HCT116 (cell line): ENCODE measurements at regions not wholly inside any gene's neighbourhood (a gene's known extent, or its start where the extent isn't known, plus 50 kb on each side); places are given as distances from the start of the nearest gene placed in this dataset.

Experiments
- ATAC-seq: fragments of 200-7000 bp; cut with Tn5 transposase; 2 replicates; pipeline ENCODE4 v1.9.1; 2020; ENCODE audit warnings: mild to moderate bottlenecking, moderate library complexity
- BruUV-seq: library from RNA; stranded (reverse); fragments of 400-500 nt; replicated peaks from 2 replicates; lab custom pipeline; 2021; lab: Mats Ljungman, UMichigan
- CTCF ChIA-PET: fragments of 300-600 bp; sonication (Branson Sonifier 250); formaldehyde crosslinking; loops from one replicate; lab custom pipeline; 2021; ENCODE audit warnings: antibody characterized with exemption; lab: Charles Lee
- POLR2A ChIA-PET: fragments of 300-600, 350-600 bp; sonication (Branson Sonifier 250); formaldehyde crosslinking; loops from one replicate; lab custom pipeline; 2021; ENCODE audit warnings: antibody characterized with exemption; lab: Charles Lee
- RAD21 ChIA-PET, 2 experiments: fragments of 300-600 bp; sonication (Branson Sonifier 250); formaldehyde crosslinking; loops; one replicate each; lab custom pipeline; 2023; ENCODE audit warnings: low total read pairs in 2 of 2; ENCODE audit not compliant: uncharacterized antibody in 2 of 2, unreplicated experiment in 2 of 2, low non-redundant PET in 1 of 2; lab: Charles Lee
- DNase-seq: peaks from one replicate; pipeline ENCODE4 v3.0.0-alpha.2; 2010; ENCODE audit warnings: low read depth, low spot score
- H2AFZ ChIP-seq: fragments of 200-600 bp; shearing (Covaris generic), sonication (generic); 2 replicates; pipeline ENCODE4 v1.6.1; 2017; ENCODE audit warnings: low read depth, mixed run types, mixed read lengths, antibody characterized with exemption, low read length; ENCODE audit not compliant: poor library complexity, severe bottlenecking
- H3K27ac ChIP-seq: 2 replicates; pipeline ENCODE4 v1.5.1; 2012; ENCODE audit warnings: low read depth, low read length
- H3K27me3 ChIP-seq: fragments of 200-600 bp; sonication (generic); 2 replicates; pipeline ENCODE4 v1.6.1; 2016; ENCODE audit warnings: mixed run types, low read length, mixed read lengths; ENCODE audit not compliant: insufficient read depth
- H3K36me3 ChIP-seq, 2 experiments: fragments of 200-500 bp in 1 of 2; fragments of 200-600 bp in 1 of 2; sonication (Bioruptor generic) in 1 of 2; sonication (generic) in 1 of 2; 2 replicates each; pipeline versions ENCODE4 v1.5.1 to v1.6.1; 2014 to 2016; ENCODE audit warnings: low read length in 2 of 2, inconsistent platforms in 1 of 2, mixed read lengths in 1 of 2, mixed run types in 1 of 2; ENCODE audit not compliant: insufficient read depth in 2 of 2, control insufficient read depth in 1 of 2
- H3K4me1 ChIP-seq, 2 experiments: fragments of 200-600 bp in 1 of 2; sonication (generic) in 1 of 2; 2 replicates each; pipeline versions ENCODE4 v1.5.1 to v1.6.1; 2012 to 2017; ENCODE audit warnings: low read length in 2 of 2, inconsistent platforms in 1 of 2, mild to moderate bottlenecking in 1 of 2, mixed read lengths in 1 of 2, mixed run types in 1 of 2, moderate library complexity in 1 of 2; ENCODE audit not compliant: insufficient read depth in 2 of 2, control insufficient read depth in 1 of 2
- H3K4me2 ChIP-seq: fragments of 200-600 bp; sonication (generic); 2 replicates; pipeline ENCODE4 v1.6.1; 2017; ENCODE audit warnings: mixed run types, low read length, mixed read lengths
- H3K4me3 ChIP-seq, 2 experiments: fragments of 200-600 bp in 1 of 2; sonication (generic) in 1 of 2; replicated peaks in 1 of 2; 2 replicates each; pipeline ENCODE4 v1.5.1; 2011 to 2016; ENCODE audit warnings: low read length in 2 of 2, control low read depth in 1 of 2, low read depth in 1 of 2, mild to moderate bottlenecking in 1 of 2, mixed read lengths in 1 of 2, mixed run types in 1 of 2
- H3K79me2 ChIP-seq: fragments of 200-600 bp; sonication (generic); 2 replicates; pipeline ENCODE4 v1.6.1; 2017; ENCODE audit warnings: mild to moderate bottlenecking, mixed run types, low read length, moderate library complexity, mixed read lengths; ENCODE audit not compliant: insufficient read depth
- H3K9ac ChIP-seq: fragments of 200-600 bp; sonication (generic); 2 replicates; pipeline ENCODE4 v1.6.1; 2016; ENCODE audit warnings: low read length, mixed read lengths
- H3K9me2 ChIP-seq: fragments of 200-600 bp; sonication (generic), shearing (Covaris generic); 2 replicates; pipeline ENCODE4 v1.6.1; 2017; ENCODE audit warnings: mixed run types, mild to moderate bottlenecking, moderate library complexity; ENCODE audit not compliant: insufficient read depth
- H3K9me3 ChIP-seq, 2 experiments: fragments of 200-500 bp in 1 of 2; fragments of 200-600 bp in 1 of 2; sonication (Bioruptor generic) in 1 of 2; sonication (generic) in 1 of 2; 2 replicates each; pipeline ENCODE4 v1.6.1; 2014 to 2017; ENCODE audit warnings: low read length in 2 of 2, mixed read lengths in 2 of 2, inconsistent platforms in 1 of 2, low read depth in 1 of 2, mild to moderate bottlenecking in 1 of 2, mixed run types in 1 of 2, moderate library complexity in 1 of 2; ENCODE audit not compliant: control insufficient read depth in 1 of 2, insufficient read depth in 1 of 2
- H4K20me1 ChIP-seq: fragments of 200-600 bp; sonication (generic), shearing (Covaris generic); 2 replicates; pipeline ENCODE4 v1.6.1; 2017; ENCODE audit warnings: mixed run types, mild to moderate bottlenecking, moderate library complexity; ENCODE audit not compliant: insufficient read depth
- ATF3 ChIP-seq: IDR thresholded peaks from 2 replicates; pipeline ENCODE4 v1.6.1; 2012
- CEBPB ChIP-seq: IDR thresholded peaks from 2 replicates; pipeline ENCODE4 v1.6.1; 2012; ENCODE audit warnings: low read depth
- CTCF ChIP-seq, 3 experiments: fragments of 200-600 bp in 1 of 3; sonication (generic) in 1 of 3; IDR thresholded peaks in 2 of 3; conservative IDR thresholded peaks in 1 of 3; 2 replicates each; pipeline ENCODE4 v1.5.1; 2012 to 2017; ENCODE audit warnings: low read depth in 2 of 3, low read length in 2 of 3, antibody characterized with exemption in 1 of 3, borderline replicate concordance in 1 of 3, control low read depth in 1 of 3, mild to moderate bottlenecking in 1 of 3, mixed read lengths in 1 of 3, mixed run types in 1 of 3, moderate library complexity in 1 of 3; ENCODE audit not compliant: insufficient read depth in 1 of 3
- EGR1 ChIP-seq: IDR thresholded peaks from 2 replicates; pipeline ENCODE4 v1.6.1; 2012; ENCODE audit warnings: low read depth
- ELF1 ChIP-seq: IDR thresholded peaks from 2 replicates; pipeline ENCODE4 v1.6.1; 2012; ENCODE audit warnings: low read depth, borderline replicate concordance
- EZH2 ChIP-seq: fragments of 200-600 bp; sonication (generic); IDR thresholded peaks from 2 replicates; pipeline ENCODE4 v1.6.1; 2017; ENCODE audit warnings: antibody characterized with exemption, mixed run types
- EZH2phosphoT487 ChIP-seq: fragments of 200-600 bp; IDR thresholded peaks from 2 replicates; pipeline ENCODE4 v1.6.1; 2018; ENCODE audit warnings: antibody characterized with exemption, borderline replicate concordance
- JUND ChIP-seq: IDR thresholded peaks from 2 replicates; pipeline ENCODE4 v1.6.1; 2012
- MAX ChIP-seq: IDR thresholded peaks from 2 replicates; pipeline ENCODE4 v1.6.1; 2012
- POLR2A ChIP-seq: IDR thresholded peaks from 2 replicates; pipeline ENCODE4 v1.7.0; 2011; ENCODE audit warnings: borderline replicate concordance; ENCODE audit not compliant: insufficient read depth, insufficient read length; ENCODE audit errors: extremely low read depth
- REST ChIP-seq: IDR thresholded peaks from 2 replicates; pipeline ENCODE4 v1.6.1; 2012; ENCODE audit warnings: low read depth
- SIN3A ChIP-seq: IDR thresholded peaks from 2 replicates; pipeline ENCODE4 v1.6.1; 2012; ENCODE audit warnings: low read depth
- SP1 ChIP-seq: IDR thresholded peaks from 2 replicates; pipeline ENCODE4 v1.6.1; 2012; ENCODE audit warnings: low read depth
- SRF ChIP-seq: IDR thresholded peaks from 2 replicates; pipeline ENCODE4 v1.6.1; 2012; ENCODE audit warnings: low read depth
- TCF7L2 ChIP-seq: IDR thresholded peaks from 2 replicates; pipeline ENCODE4 v1.7.0; 2011; ENCODE audit warnings: borderline replicate concordance, inconsistent platforms; ENCODE audit not compliant: insufficient read depth, insufficient read length; ENCODE audit errors: extremely low read depth
- ZFX ChIP-seq: fragments of 450-650 bp; IDR thresholded peaks from 2 replicates; pipeline ENCODE4 v1.6.1; 2017
- ZNF274 ChIP-seq: fragments of 200-500 bp; sonication (Bioruptor generic); IDR thresholded peaks from 2 replicates; pipeline ENCODE4 v1.6.1; 2014; ENCODE audit warnings: mild to moderate bottlenecking, low read depth, low read length, inconsistent platforms
- intact Hi-C: fragments of 100-400 bp; cut with micrococcal nuclease; formaldehyde crosslinking; loops from 2 replicates; pipeline ENCODE4 v1.10.0; 2022
- TF ChIP-seq, protein P1 (sequence below): IDR thresholded peaks from 2 replicates; pipeline ENCODE4 v1.6.1; 2011; ENCODE audit warnings: mild to moderate bottlenecking, low read length, moderate library complexity; ENCODE audit not compliant: insufficient replicate concordance; ENCODE audit errors: extremely low read depth

- BruUV-seq: no TSS peak
- ATAC-seq (0 out of 2 replicates have a peak, but pooled peaks have one; percentile 6), DNase-seq (no peak)
- H3K36me3 ChIP-seq: no peaks in the 10 kb centered on the region
- H4K20me1 ChIP-seq: no peaks in the 10 kb centered on the region
- H3K27me3 ChIP-seq: no peaks in the 10 kb centered on the region
- H3K79me2 ChIP-seq: no peaks in the 10 kb centered on the region
- no peak overlapping the region for H3K27ac ChIP-seq
- no peaks in the 10 kb centered on the region for H3K4me1 ChIP-seq
- no peak for TF ChIP-seq JUND
- TF ChIP-seq SP1: no peak
- TF ChIP-seq MAX: no peak
- TF ChIP-seq CTCF (IDR thresholded peaks at IDR 0.05 in 2 of 3, conservative IDR thresholded peaks at IDR 0.05 in 1 of 3; ENCODE audit: borderline replicate concordance in 1 of 3, insufficient read depth in 1 of 3, low read depth in 2 of 3, low read length in 2 of 3): no peak
- TF ChIP-seq ZNF274: no peak
- no peak for TF ChIP-seq CEBPB
- TF ChIP-seq SRF: no peak
- TF ChIP-seq EZH2phosphoT487: no peak
- TF ChIP-seq, protein P1, sequence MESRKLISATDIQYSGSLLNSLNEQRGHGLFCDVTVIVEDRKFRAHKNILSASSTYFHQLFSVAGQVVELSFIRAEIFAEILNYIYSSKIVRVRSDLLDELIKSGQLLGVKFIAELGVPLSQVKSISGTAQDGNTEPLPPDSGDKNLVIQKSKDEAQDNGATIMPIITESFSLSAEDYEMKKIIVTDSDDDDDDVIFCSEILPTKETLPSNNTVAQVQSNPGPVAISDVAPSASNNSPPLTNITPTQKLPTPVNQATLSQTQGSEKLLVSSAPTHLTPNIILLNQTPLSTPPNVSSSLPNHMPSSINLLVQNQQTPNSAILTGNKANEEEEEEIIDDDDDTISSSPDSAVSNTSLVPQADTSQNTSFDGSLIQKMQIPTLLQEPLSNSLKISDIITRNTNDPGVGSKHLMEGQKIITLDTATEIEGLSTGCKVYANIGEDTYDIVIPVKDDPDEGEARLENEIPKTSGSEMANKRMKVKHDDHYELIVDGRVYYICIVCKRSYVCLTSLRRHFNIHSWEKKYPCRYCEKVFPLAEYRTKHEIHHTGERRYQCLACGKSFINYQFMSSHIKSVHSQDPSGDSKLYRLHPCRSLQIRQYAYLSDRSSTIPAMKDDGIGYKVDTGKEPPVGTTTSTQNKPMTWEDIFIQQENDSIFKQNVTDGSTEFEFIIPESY: no peak
- no peak for TF ChIP-seq EZH2
- TF ChIP-seq ATF3: no peak
- TF ChIP-seq TCF7L2: no peak
- TF ChIP-seq ELF1: no peak
- no peak for TF ChIP-seq REST
- no peak for TF ChIP-seq SIN3A
- no peak for TF ChIP-seq EGR1
- no peak for TF ChIP-seq ZFX
- no peak for TF ChIP-seq POLR2A
- ChIA-PET RAD21 (no interaction called here), POLR2A (no interaction called here), CTCF (no interaction called here)
- no peaks in the 10 kb centered on the region for H3K9me3 ChIP-seq
- H3K4me2 ChIP-seq: no peak overlapping the region
- no peak overlapping the region for H3K9ac ChIP-seq
- intact Hi-C loops: no loop called here
- H3K4me3 ChIP-seq: no peak overlapping the region
- H2AFZ ChIP-seq: no peak overlapping the region
- H3K9me2 ChIP-seq: no peaks in the 10 kb centered on the region
These were observed 91.3 kb downstream of the PLXNA1 start for GRCh38 chr3:127073941-127074820.
